ENCODE measurements at regions not wholly inside any gene's neighbourhood (a gene's known extent, or its start where the extent isn't known, plus 50 kb on each side); places are given as distances from the start of the nearest gene placed in this dataset.

GRCh38 chr16:11429123-11429522 lies 83.9 kb downstream of the RMI2 start:
- Histone ChIP-seq H2AFZ (no peak overlapping the region), H4K20me1 (ENCODE audit: insufficient read depth) (no peaks in the 10 kb centered on the region), H3K27ac (no peak overlapping the region), H3K9me2 (ENCODE audit: insufficient read depth) (no peaks in the 10 kb centered on the region), H3K27me3 (ENCODE audit: insufficient read depth, low read depth) (peaks cover 8% of the 10 kb centered on the region; the same call in 1 of the 2 replicates), H3K4me1 (replicated peaks; ENCODE audit: insufficient read depth) (no peaks in the 10 kb centered on the region), H3K36me3 (ENCODE audit: low read depth) (no peaks in the 10 kb centered on the region), H3F3A (ENCODE audit: insufficient read depth, low read depth) (no peaks in the 10 kb centered on the region), H3K79me2 (ENCODE audit: low read depth) (no peaks in the 10 kb centered on the region), H3K4me2 (no peak overlapping the region), H3K9me3 (ENCODE audit: insufficient read depth, low read depth) (no peaks in the 10 kb centered on the region), H3K4me3 (no peak overlapping the region)
- POLR2A ChIA-PET (ENCODE audit: unreplicated experiment) = no interaction called here
- TF ChIP-seq CTCF (conservative IDR thresholded peaks at IDR 0.05) = no peak
- no peak for TF ChIP-seq EZH2 (IDR thresholded peaks at IDR 0.05; ENCODE audit: low read depth)
- no TSS peak for BruUV-seq (replicated peaks)
- DNase-seq = no peak
- CTCF ChIA-PET = no interaction called here
- intact Hi-C loops (cut with micrococcal nuclease; ENCODE audit: unreplicated experiment) = no loop called here

GRCh38 chr16:11429823-11430222 lies 84.6 kb downstream of the RMI2 start:
- Histone ChIP-seq H3F3A (ENCODE audit: insufficient read depth, low read depth) (no peaks in the 10 kb centered on the region), H4K20me1 (ENCODE audit: insufficient read depth) (no peaks in the 10 kb centered on the region), H3K27ac (no peak overlapping the region), H3K79me2 (ENCODE audit: low read depth) (no peaks in the 10 kb centered on the region), H3K9me3 (ENCODE audit: insufficient read depth, low read depth) (no peaks in the 10 kb centered on the region), H3K27me3 (ENCODE audit: insufficient read depth, low read depth) (peaks cover 14% of the 10 kb centered on the region), H3K4me1 (replicated peaks; ENCODE audit: insufficient read depth) (no peaks in the 10 kb centered on the region), H3K9me2 (ENCODE audit: insufficient read depth) (no peaks in the 10 kb centered on the region), H2AFZ (no peak overlapping the region), H3K4me3 (no peak overlapping the region), H3K36me3 (ENCODE audit: low read depth) (no peaks in the 10 kb centered on the region), H3K4me2 (no peak overlapping the region)
- BruUV-seq (replicated peaks) = no TSS peak
- CTCF ChIA-PET = interaction anchor here (0.7 kb wide), 1 partner anchor 238 kb away, joined by 4 read pairs; no protein-coding TSS in a partner anchor
- DNase-seq = no peak
- intact Hi-C loops (cut with micrococcal nuclease; ENCODE audit: unreplicated experiment) = loop anchor here (10.0 kb wide), 1 partner anchor 65 kb away; no protein-coding TSS in a partner anchor
- TF ChIP-seq EZH2 (IDR thresholded peaks at IDR 0.05; ENCODE audit: low read depth) = no peak
- TF ChIP-seq CTCF (conservative IDR thresholded peaks at IDR 0.05) = no peak
- POLR2A ChIA-PET (ENCODE audit: unreplicated experiment) = no interaction called here

GRCh38 chr16:11430601-11431317 lies 85.5 kb downstream of the RMI2 start:
- no TSS peak for BruUV-seq (replicated peaks)
- CTCF ChIA-PET = no interaction called here

More at GRCh38 chr16:11430601-11431317, 85.5 kb downstream of the RMI2 start:
- Histone ChIP-seq H3K79me2 (ENCODE audit: low read depth) (no peaks in the 10 kb centered on the region), H2AFZ (no peak overlapping the region), H3K4me3 (no peak overlapping the region), H3K4me2 (no peak overlapping the region), H4K20me1 (ENCODE audit: insufficient read depth) (no peaks in the 10 kb centered on the region), H3K27me3 (ENCODE audit: insufficient read depth, low read depth) (peaks cover 14% of the 10 kb centered on the region), H3K9me2 (ENCODE audit: insufficient read depth) (no peaks in the 10 kb centered on the region), H3F3A (ENCODE audit: insufficient read depth, low read depth) (no peaks in the 10 kb centered on the region), H3K36me3 (ENCODE audit: low read depth) (no peaks in the 10 kb centered on the region), H3K9me3 (ENCODE audit: insufficient read depth, low read depth) (no peaks in the 10 kb centered on the region), H3K27ac (no peak overlapping the region), H3K4me1 (replicated peaks; ENCODE audit: insufficient read depth) (no peaks in the 10 kb centered on the region)
- no peak for DNase-seq
- POLR2A ChIA-PET (ENCODE audit: unreplicated experiment) = no interaction called here
- intact Hi-C loops (cut with micrococcal nuclease; ENCODE audit: unreplicated experiment) = loop anchor here (10.0 kb wide), 1 partner anchor 64 kb away; no protein-coding TSS in a partner anchor
- TF ChIP-seq EZH2 (IDR thresholded peaks at IDR 0.05; ENCODE audit: low read depth) (no peak), CTCF (conservative IDR thresholded peaks at IDR 0.05) (no peak)

Data from PC-9 (cell line).